ENCODE measurements at regions not wholly inside any gene's neighbourhood (a gene's known extent, or its start where the extent isn't known, plus 50 kb on each side); places are given as distances from the start of the nearest gene placed in this dataset.

GRCh38 chr15:61524086-61524485 lies 295.0 kb upstream of the RORA start:
- TF ChIP-seq, protein P1, sequence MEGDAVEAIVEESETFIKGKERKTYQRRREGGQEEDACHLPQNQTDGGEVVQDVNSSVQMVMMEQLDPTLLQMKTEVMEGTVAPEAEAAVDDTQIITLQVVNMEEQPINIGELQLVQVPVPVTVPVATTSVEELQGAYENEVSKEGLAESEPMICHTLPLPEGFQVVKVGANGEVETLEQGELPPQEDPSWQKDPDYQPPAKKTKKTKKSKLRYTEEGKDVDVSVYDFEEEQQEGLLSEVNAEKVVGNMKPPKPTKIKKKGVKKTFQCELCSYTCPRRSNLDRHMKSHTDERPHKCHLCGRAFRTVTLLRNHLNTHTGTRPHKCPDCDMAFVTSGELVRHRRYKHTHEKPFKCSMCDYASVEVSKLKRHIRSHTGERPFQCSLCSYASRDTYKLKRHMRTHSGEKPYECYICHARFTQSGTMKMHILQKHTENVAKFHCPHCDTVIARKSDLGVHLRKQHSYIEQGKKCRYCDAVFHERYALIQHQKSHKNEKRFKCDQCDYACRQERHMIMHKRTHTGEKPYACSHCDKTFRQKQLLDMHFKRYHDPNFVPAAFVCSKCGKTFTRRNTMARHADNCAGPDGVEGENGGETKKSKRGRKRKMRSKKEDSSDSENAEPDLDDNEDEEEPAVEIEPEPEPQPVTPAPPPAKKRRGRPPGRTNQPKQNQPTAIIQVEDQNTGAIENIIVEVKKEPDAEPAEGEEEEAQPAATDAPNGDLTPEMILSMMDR (IDR thresholded peaks at IDR 0.05) = no peak
- TF ChIP-seq POLR2A (IDR thresholded peaks at IDR 0.05) = no peak

All from body of pancreas (tissue), 4 donors.